GM23338 (cell line): ENCODE measurements at regions not wholly inside any gene's neighbourhood (a gene's known extent, or its start where the extent isn't known, plus 50 kb on each side); places are given as distances from the start of the nearest gene placed in this dataset.

Experiments used
- ATAC-seq: fragments of 200-7000 bp; cut with Tn5 transposase; 3 replicates; pipeline ENCODE4 v1.9.1; 2020
- DNase-seq: peaks from one replicate; pipeline ENCODE4 v3.0.0-alpha.2; 2015; ENCODE audit warnings: low spot score
- H2AFZ ChIP-seq: fragments of 200-600 bp; sonication (generic); 2 replicates; pipeline ENCODE4 v1.8.0; 2016; ENCODE audit warnings: antibody characterized with exemption, mild to moderate bottlenecking, moderate library complexity
- H3F3A ChIP-seq: fragments of 200-600 bp; sonication (generic); replicated peaks from 2 replicates; pipeline ENCODE4 v1.8.0; 2017; ENCODE audit warnings: antibody characterized with exemption, mixed run types, low read depth
- H3K27ac ChIP-seq: fragments of 200-600 bp; sonication (generic); 2 replicates; pipeline ENCODE4 v1.6.1; 2016; ENCODE audit warnings: low read depth
- H3K27me3 ChIP-seq: fragments of 200-600 bp; sonication (generic); 2 replicates; pipeline ENCODE4 v1.8.0; 2016; ENCODE audit warnings: mild to moderate bottlenecking, mixed run types, moderate library complexity; ENCODE audit not compliant: insufficient read depth
- H3K36me3 ChIP-seq: fragments of 200-600 bp; sonication (generic); 2 replicates; pipeline ENCODE4 v1.8.0; 2016; ENCODE audit warnings: mild to moderate bottlenecking; ENCODE audit not compliant: insufficient read depth
- H3K4me1 ChIP-seq: fragments of 200-600 bp; sonication (generic); 2 replicates; pipeline ENCODE4 v1.8.0; 2016; ENCODE audit warnings: mild to moderate bottlenecking, moderate library complexity; ENCODE audit not compliant: insufficient read depth
- H3K4me2 ChIP-seq: fragments of 200-600 bp; sonication (generic); 2 replicates; pipeline ENCODE4 v1.7.1; 2017; ENCODE audit warnings: mixed run types
- H3K4me3 ChIP-seq: fragments of 200-600 bp; sonication (generic); 2 replicates; pipeline ENCODE4 v1.6.1; 2016; ENCODE audit warnings: mixed run types
- H3K79me2 ChIP-seq: fragments of 200-600 bp; sonication (generic); replicated peaks from 2 replicates; pipeline ENCODE4 v1.8.0; 2017; ENCODE audit warnings: mild to moderate bottlenecking; ENCODE audit not compliant: insufficient read depth
- H3K9me2 ChIP-seq: fragments of 200-600 bp; sonication (generic); 2 replicates; pipeline ENCODE4 v1.8.0; 2017; ENCODE audit not compliant: insufficient read depth
- H4K20me1 ChIP-seq: fragments of 200-600 bp; sonication (generic); replicated peaks from 2 replicates; pipeline ENCODE4 v1.8.0; 2017; ENCODE audit warnings: mild to moderate bottlenecking; ENCODE audit not compliant: insufficient read depth
- H3K27ac Mint-ChIP-seq: 2 replicates; pipeline ENCODE4 v1.8.0; 2020; ENCODE audit warnings: inconsistent platforms, mild to moderate bottlenecking, moderate library complexity, mixed read lengths
- H3K27me3 Mint-ChIP-seq: 3 replicates; pipeline ENCODE4 v1.8.0; 2022; ENCODE audit warnings: low read depth, mild to moderate bottlenecking, moderate library complexity, mixed read lengths, inconsistent platforms; ENCODE audit not compliant: insufficient read depth, poor library complexity
- H3K36me3 Mint-ChIP-seq: 3 replicates; pipeline ENCODE4 v1.8.0; 2021; ENCODE audit warnings: low read depth, mild to moderate bottlenecking, inconsistent platforms, moderate library complexity, mixed read lengths
- H3K4me1 Mint-ChIP-seq: 3 replicates; pipeline ENCODE4 v1.8.0; 2020; ENCODE audit warnings: mild to moderate bottlenecking, inconsistent platforms, mixed read lengths
- H3K4me3 Mint-ChIP-seq: 3 replicates; pipeline ENCODE4 v1.8.0; 2021; ENCODE audit warnings: moderate library complexity, mild to moderate bottlenecking, inconsistent platforms, mixed read lengths
- H3K9me3 Mint-ChIP-seq: 3 replicates; pipeline ENCODE4 v1.8.0; 2020; ENCODE audit warnings: moderate library complexity, mild to moderate bottlenecking, inconsistent platforms, mixed read lengths
- CREB1 ChIP-seq: fragments of 250-450 bp; sonication (Bioruptor Pico); IDR thresholded peaks from 2 replicates; pipeline ENCODE4 v1.5.0; 2020; ENCODE audit warnings: low read depth, mild to moderate bottlenecking, moderate library complexity
- EZH2 ChIP-seq: fragments of 200-600 bp; sonication (generic); IDR thresholded peaks from one replicate; pipeline ENCODE4 v1.8.0; 2017; ENCODE audit warnings: antibody characterized with exemption, mild to moderate bottlenecking, low read depth; ENCODE audit not compliant: unreplicated experiment
- NANOG ChIP-seq: IDR thresholded peaks from 2 replicates; pipeline ENCODE4 v1.6.1; 2016; ENCODE audit warnings: antibody characterized with exemption, borderline replicate concordance
- POLR2AphosphoS5 ChIP-seq: IDR thresholded peaks from 2 replicates; pipeline ENCODE4 v1.6.1; 2016; ENCODE audit warnings: antibody characterized with exemption, low read depth
- STAT1 ChIP-seq: IDR thresholded peaks from one replicate; pipeline ENCODE4 v1.6.1; 2016; ENCODE audit warnings: antibody characterized with exemption; ENCODE audit not compliant: unreplicated experiment
- TF ChIP-seq, protein P1 (sequence below): IDR thresholded peaks from 2 replicates; pipeline ENCODE4 v1.6.1; 2016; ENCODE audit warnings: antibody characterized with exemption
- TF ChIP-seq, protein P2 (sequence below): fragments of 250-450 bp; sonication (Bioruptor Pico); IDR thresholded peaks from 2 replicates; pipeline ENCODE4 v1.5.0; 2020; ENCODE audit warnings: mild to moderate bottlenecking, moderate library complexity

DNA sequence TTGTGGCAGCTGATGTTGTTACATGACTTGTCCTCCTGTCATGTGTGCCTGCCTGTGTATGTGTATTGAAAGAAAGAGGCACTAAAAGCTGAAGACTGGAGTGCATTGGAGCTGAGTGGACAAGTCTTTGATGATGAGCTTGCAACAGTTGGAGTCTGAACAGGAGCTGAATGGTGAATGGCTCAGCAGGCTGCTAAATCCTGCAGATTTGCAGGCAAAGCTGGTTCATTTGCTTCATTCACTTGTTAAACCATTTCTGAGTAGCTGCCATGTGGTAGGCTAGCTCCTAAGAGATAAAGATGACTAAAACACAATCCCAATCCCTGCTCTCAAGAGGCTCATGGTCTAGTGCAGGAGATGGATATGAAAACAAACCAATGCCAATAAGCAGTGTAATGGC lies 217.3 kb downstream of the CHRDL1 start (continued):
- TF ChIP-seq, protein P1, sequence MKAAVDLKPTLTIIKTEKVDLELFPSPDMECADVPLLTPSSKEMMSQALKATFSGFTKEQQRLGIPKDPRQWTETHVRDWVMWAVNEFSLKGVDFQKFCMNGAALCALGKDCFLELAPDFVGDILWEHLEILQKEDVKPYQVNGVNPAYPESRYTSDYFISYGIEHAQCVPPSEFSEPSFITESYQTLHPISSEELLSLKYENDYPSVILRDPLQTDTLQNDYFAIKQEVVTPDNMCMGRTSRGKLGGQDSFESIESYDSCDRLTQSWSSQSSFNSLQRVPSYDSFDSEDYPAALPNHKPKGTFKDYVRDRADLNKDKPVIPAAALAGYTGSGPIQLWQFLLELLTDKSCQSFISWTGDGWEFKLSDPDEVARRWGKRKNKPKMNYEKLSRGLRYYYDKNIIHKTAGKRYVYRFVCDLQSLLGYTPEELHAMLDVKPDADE: no peak
- TF ChIP-seq, protein P2, sequence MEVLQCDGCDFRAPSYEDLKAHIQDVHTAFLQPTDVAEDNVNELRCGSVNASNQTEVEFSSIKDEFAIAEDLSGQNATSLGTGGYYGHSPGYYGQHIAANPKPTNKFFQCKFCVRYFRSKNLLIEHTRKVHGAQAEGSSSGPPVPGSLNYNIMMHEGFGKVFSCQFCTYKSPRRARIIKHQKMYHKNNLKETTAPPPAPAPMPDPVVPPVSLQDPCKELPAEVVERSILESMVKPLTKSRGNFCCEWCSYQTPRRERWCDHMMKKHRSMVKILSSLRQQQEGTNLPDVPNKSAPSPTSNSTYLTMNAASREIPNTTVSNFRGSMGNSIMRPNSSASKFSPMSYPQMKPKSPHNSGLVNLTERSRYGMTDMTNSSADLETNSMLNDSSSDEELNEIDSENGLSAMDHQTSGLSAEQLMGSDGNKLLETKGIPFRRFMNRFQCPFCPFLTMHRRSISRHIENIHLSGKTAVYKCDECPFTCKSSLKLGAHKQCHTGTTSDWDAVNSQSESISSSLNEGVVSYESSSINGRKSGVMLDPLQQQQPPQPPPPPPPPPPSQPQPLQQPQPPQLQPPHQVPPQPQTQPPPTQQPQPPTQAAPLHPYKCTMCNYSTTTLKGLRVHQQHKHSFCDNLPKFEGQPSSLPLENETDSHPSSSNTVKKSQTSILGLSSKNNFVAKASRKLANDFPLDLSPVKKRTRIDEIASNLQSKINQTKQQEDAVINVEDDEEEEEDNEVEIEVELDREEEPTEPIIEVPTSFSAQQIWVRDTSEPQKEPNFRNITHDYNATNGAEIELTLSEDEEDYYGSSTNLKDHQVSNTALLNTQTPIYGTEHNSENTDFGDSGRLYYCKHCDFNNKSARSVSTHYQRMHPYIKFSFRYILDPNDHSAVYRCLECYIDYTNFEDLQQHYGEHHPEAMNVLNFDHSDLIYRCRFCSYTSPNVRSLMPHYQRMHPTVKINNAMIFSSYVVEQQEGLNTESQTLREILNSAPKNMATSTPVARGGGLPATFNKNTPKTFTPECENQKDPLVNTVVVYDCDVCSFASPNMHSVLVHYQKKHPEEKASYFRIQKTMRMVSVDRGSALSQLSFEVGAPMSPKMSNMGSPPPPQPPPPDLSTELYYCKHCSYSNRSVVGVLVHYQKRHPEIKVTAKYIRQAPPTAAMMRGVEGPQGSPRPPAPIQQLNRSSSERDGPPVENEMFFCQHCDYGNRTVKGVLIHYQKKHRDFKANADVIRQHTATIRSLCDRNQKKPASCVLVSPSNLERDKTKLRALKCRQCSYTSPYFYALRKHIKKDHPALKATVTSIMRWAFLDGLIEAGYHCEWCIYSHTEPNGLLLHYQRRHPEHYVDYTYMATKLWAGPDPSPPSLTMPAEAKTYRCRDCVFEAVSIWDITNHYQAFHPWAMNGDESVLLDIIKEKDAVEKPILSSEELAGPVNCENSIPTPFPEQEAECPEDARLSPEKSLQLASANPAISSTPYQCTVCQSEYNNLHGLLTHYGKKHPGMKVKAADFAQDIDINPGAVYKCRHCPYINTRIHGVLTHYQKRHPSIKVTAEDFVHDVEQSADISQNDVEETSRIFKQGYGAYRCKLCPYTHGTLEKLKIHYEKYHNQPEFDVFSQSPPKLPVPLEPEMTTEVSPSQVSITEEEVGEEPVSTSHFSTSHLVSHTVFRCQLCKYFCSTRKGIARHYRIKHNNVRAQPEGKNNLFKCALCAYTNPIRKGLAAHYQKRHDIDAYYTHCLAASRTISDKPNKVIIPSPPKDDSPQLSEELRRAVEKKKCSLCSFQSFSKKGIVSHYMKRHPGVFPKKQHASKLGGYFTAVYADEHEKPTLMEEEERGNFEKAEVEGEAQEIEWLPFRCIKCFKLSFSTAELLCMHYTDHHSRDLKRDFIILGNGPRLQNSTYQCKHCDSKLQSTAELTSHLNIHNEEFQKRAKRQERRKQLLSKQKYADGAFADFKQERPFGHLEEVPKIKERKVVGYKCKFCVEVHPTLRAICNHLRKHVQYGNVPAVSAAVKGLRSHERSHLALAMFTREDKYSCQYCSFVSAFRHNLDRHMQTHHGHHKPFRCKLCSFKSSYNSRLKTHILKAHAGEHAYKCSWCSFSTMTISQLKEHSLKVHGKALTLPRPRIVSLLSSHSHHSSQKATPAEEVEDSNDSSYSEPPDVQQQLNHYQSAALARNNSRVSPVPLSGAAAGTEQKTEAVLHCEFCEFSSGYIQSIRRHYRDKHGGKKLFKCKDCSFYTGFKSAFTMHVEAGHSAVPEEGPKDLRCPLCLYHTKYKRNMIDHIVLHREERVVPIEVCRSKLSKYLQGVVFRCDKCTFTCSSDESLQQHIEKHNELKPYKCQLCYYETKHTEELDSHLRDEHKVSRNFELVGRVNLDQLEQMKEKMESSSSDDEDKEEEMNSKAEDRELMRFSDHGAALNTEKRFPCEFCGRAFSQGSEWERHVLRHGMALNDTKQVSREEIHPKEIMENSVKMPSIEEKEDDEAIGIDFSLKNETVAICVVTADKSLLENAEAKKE (CRISPR knock-in tag): no peak
- TF ChIP-seq EZH2 (no peak), STAT1 (no peak)

DNA sequence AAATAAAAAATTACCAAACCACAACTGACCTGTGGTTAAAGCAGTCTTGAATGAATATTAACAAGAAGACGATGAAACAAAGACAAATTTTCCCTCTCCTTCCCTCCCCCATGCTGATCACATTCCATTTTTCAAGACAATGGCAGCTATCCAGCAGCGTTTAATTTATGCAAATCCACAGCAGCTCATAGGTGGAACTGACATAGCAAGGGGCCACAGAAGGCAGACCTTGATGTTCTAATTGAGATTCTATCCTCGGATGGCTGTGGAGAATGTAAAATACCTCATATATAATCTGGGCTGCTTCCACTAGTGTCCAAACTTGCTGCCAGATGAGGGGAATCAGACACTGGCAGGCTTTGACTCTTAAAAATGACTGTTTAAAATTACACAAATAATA lies 211.5 kb downstream of the CHRDL1 start:
- Histone ChIP-seq H2AFZ (no peak overlapping the region), H3K4me1 (0 out of 2 replicates have a peak, but pooled peaks cover 7% of the 10 kb centered on the region), H3K4me2 (no peak overlapping the region), H3K36me3 (no peaks in the 10 kb centered on the region), H3K9me2 (no peaks in the 10 kb centered on the region), H3K79me2 (no peaks in the 10 kb centered on the region), H4K20me1 (no peaks in the 10 kb centered on the region), H3F3A (no peaks in the 10 kb centered on the region), H3K4me3 (no peak overlapping the region), H3K27ac (no peak overlapping the region), H3K27me3 (no peaks in the 10 kb centered on the region)
- Mint-ChIP-seq H3K4me1 (peaks cover 15% of the 10 kb centered on the region; the same call in 2 of the 3 replicates), H3K9me3 (peaks cover 5% of the 10 kb centered on the region; the same call in 2 of the 3 replicates), H3K36me3 (peaks cover 10% of the 10 kb centered on the region), H3K4me3 (no peak overlapping the region), H3K27ac (no peak overlapping the region), H3K27me3 (no peaks in the 10 kb centered on the region)
- DNase-seq: no peak
- ATAC-seq: no peak
- TF ChIP-seq NANOG (no peak), POLR2AphosphoS5 (no peak), EZH2 (no peak), CREB1 (CRISPR knock-in tag) (no peak), STAT1 (no peak)
- TF ChIP-seq, protein P2 (CRISPR knock-in tag): no peak
